A549 (cell line): ENCODE measurements at regions not wholly inside any gene's neighbourhood (a gene's known extent, or its start where the extent isn't known, plus 50 kb on each side); places are given as distances from the start of the nearest gene placed in this dataset.
"Not testable (repeated sequence)": the region's sequence is repeated elsewhere in the genome, so short reads cannot be mapped to it uniquely, and the experiment has no call there.

ENCODE experiments used
- ATAC-seq, 2 experiments: fragments of 200-7000 bp in 1 of 2; fragments of >200 bp in 1 of 2; cut with Nextera tagmentation in 1 of 2; cut with Tn5 transposase in 1 of 2; 3 replicates each; pipeline versions ENCODE4 v1.8.0 to v1.9.1; 2018 to 2020; ENCODE audit warnings: mild to moderate bottlenecking in 1 of 2, moderate library complexity in 1 of 2
- CTCF ChIA-PET: fragments of 300-600 bp; sonication (Branson Sonifier 250); formaldehyde crosslinking; extraction: SDS; loops from one replicate; lab custom pipeline; 2021; ENCODE audit warnings: antibody characterized with exemption, inconsistent platforms; lab: Yijun Ruan, JAX
- POLR2A ChIA-PET: fragments of 350-600 bp; formaldehyde crosslinking; extraction: SDS; loops from one replicate; lab custom pipeline; 2021; ENCODE audit warnings: antibody characterized with exemption, inconsistent platforms; lab: Yijun Ruan, JAX
- DNase-seq, 2 experiments: peaks; one replicate each; pipeline versions ENCODE4 v3.0.0 to v3.0.0-alpha.2; 2011 to 2016; ENCODE audit warnings: low read depth in 1 of 2, low spot score in 1 of 2
- FAIRE-seq: peaks from 2 replicates; lab custom pipeline; 2011; peaks lifted over from hg19 to GRCh38; lab: Jason Lieb, UNC
- H3K27ac ChIP-seq, 2 experiments: fragments of >200 bp; sonication (Bioruptor Twin); formaldehyde crosslinking; 3 replicates each; pipeline ENCODE4 v1.5.1; 2016 to 2017
- H3K4me1 ChIP-seq: fragments of >200 bp; sonication (Bioruptor Twin); formaldehyde crosslinking; 3 replicates; pipeline ENCODE4 v1.6.1; 2016
- H3K4me2 ChIP-seq: fragments of >200 bp; sonication (Bioruptor Twin); formaldehyde crosslinking; 3 replicates; pipeline ENCODE4 v1.6.1; 2016
- H3K4me3 ChIP-seq: fragments of >200 bp; sonication (Bioruptor Twin); formaldehyde crosslinking; 3 replicates; pipeline ENCODE4 v1.5.1; 2016
- H3K9me3 ChIP-seq: fragments of >200 bp; sonication (Bioruptor Twin); formaldehyde crosslinking; 3 replicates; pipeline ENCODE4 v1.6.1; 2016
- CHD4 ChIP-seq: fragments of 200-600 bp; sonication (generic); IDR thresholded peaks from 2 replicates; pipeline ENCODE4 v1.6.1; 2016; ENCODE audit warnings: antibody characterized with exemption, mild to moderate bottlenecking, borderline replicate concordance
- HEYL ChIP-seq: fragments of 250-450 bp; sonication (Bioruptor Pico); IDR thresholded peaks from 2 replicates; pipeline ENCODE4 v1.8.0; 2021; ENCODE audit warnings: mild to moderate bottlenecking, moderate library complexity
- MAX ChIP-seq: IDR thresholded peaks from 2 replicates; pipeline ENCODE4 v1.6.1; 2012
- RARB ChIP-seq: fragments of 250-450 bp; sonication (Bioruptor Pico); IDR thresholded peaks from 2 replicates; pipeline ENCODE4 v1.8.0; 2021; ENCODE audit warnings: mild to moderate bottlenecking, moderate library complexity
- WGBS: methylation state at CpG from one replicate; pipeline ENCODE4 v1.1.6; 2017; ENCODE audit errors: missing lambda C conversion rate; 5-methylcytosine and 5-hydroxymethylcytosine counted together
- small RNA-seq, 6 experiments: library from RNA; depleted of rRNA; stranded (forward); fragments of <200 nt; gene quantifications; one replicate each; pipeline ENCODE3, GENCODE V24; 2012

- POLR2A ChIA-PET: no interaction called here
- FAIRE-seq (no peak), ATAC-seq (no peak), DNase-seq (peak in 1 of 2 experiments; percentile 9)
- CTCF ChIA-PET: no interaction called here
- 7% methylated on average over 1 of the region's 1 CpG for WGBS
- no peak overlapping the region for H3K4me3 ChIP-seq
- TF ChIP-seq HEYL (CRISPR knock-in tag): no peak
- no peak for TF ChIP-seq RARB (CRISPR knock-in tag)
- TF ChIP-seq MAX: no peak
- no peak for TF ChIP-seq CHD4
- H3K9me3 ChIP-seq: no peaks in the 10 kb centered on the region
- no peak overlapping the region for H3K4me2 ChIP-seq
- no peak overlapping the region for H3K27ac ChIP-seq
- no peaks in the 10 kb centered on the region for H3K4me1 ChIP-seq
These were observed 58.0 kb upstream of the H2AZ1 start for GRCh38 chr4:100008048-100008447.

- H3K27ac ChIP-seq, H3K4me2 ChIP-seq, H3K4me1 ChIP-seq, FAIRE-seq, H3K4me3 ChIP-seq, POLR2A ChIA-PET, H3K9me3 ChIP-seq, DNase-seq, ATAC-seq: not testable (repeated sequence)
- CTCF ChIA-PET: interaction anchor here (1.0 kb wide), 1 partner anchor 8 kb away, joined by 3 read pairs; no protein-coding TSS in a partner anchor
- WGBS: 85% methylated on average over 11 of the region's 23 CpGs
These were observed 56.1 kb upstream of the H2AZ1 start for GRCh38 chr4:100006161-100006560.

Small RNAs in the stretch of these regions (small RNA-seq; reads per million reads assigned to genes)
- 0 reads per million in 6 experiments for gene DYNLL1P6
